MG63 (cell line): ENCODE measurements at regions not wholly inside any gene's neighbourhood (a gene's known extent, or its start where the extent isn't known, plus 50 kb on each side); places are given as distances from the start of the nearest gene placed in this dataset.
A peak's percentile ranks its signal among the peaks of the same experiment; 100 is the strongest.
"Not testable (repeated sequence)": the region's sequence is repeated elsewhere in the genome, so short reads cannot be mapped to it uniquely, and the experiment has no call there.

Source experiments
- DNase-seq: peaks from one replicate; pipeline ENCODE4 v3.0.0-alpha.2; 2020
- H3K27me3 ChIP-seq: fragments of 250-450 bp; sonication (Bioruptor Pico); 2 replicates; pipeline ENCODE4 v1.5.1; 2020; ENCODE audit warnings: mild to moderate bottlenecking, moderate library complexity
- H3K36me3 ChIP-seq: fragments of 250-450 bp; sonication (Bioruptor Pico); 2 replicates; pipeline ENCODE4 v1.5.1; 2020; ENCODE audit warnings: mild to moderate bottlenecking, moderate library complexity
- H3K4me3 ChIP-seq: fragments of 250-450 bp; sonication (Bioruptor Pico); 2 replicates; pipeline ENCODE4 v1.5.1; 2020; ENCODE audit warnings: mild to moderate bottlenecking, moderate library complexity
- H3K9me3 ChIP-seq: fragments of 250-450 bp; sonication (Bioruptor Pico); 2 replicates; pipeline ENCODE4 v1.5.1; 2020; ENCODE audit warnings: mild to moderate bottlenecking, moderate library complexity

GRCh38 chr3:98695796-98696195 lies 67.3 kb upstream of the ST3GAL6 start:
- Histone ChIP-seq H3K4me3 (no peak overlapping the region), H3K36me3 (no peaks in the 10 kb centered on the region), H3K9me3 (no peaks in the 10 kb centered on the region), H3K27me3 (no peaks in the 10 kb centered on the region)
- DNase-seq: no peak

DNA sequence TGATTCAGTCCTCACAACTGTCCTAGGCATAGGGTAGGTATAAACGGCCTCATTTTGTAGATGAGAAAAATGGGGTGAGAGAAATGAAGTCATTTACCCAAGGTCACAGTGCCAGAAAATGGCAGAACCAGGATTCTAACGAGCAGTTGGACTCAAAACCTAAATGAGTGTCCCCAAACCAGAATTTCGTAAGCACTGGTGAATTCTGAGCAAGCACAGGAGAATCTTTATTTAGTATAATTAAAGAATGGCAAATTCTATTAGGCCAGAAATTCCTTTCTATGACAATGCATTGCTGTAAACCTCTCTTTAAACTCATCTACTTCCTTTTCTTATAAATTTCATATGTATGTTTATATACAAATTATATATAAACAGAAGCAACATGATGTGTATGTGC lies 66.8 kb upstream of the ST3GAL6 start:
- not testable (repeated sequence) for DNase-seq, H3K4me3 ChIP-seq, H3K36me3 ChIP-seq, H3K27me3 ChIP-seq, H3K9me3 ChIP-seq

GRCh38 chr3:98697225-98697624 lies 65.9 kb upstream of the ST3GAL6 start:
- Histone ChIP-seq H3K4me3 (no peak overlapping the region), H3K36me3 (no peaks in the 10 kb centered on the region), H3K9me3 (no peaks in the 10 kb centered on the region), H3K27me3 (no peaks in the 10 kb centered on the region)
- no peak for DNase-seq

- no peaks in the 10 kb centered on the region for H3K9me3 ChIP-seq
- H3K27me3 ChIP-seq: no peaks in the 10 kb centered on the region
- DNase-seq: peak; percentile 4
- no peaks in the 10 kb centered on the region for H3K36me3 ChIP-seq
- no peak overlapping the region for H3K4me3 ChIP-seq
Measured at GRCh38 chr3:98699132-98699531, 64.0 kb upstream of the ST3GAL6 start.

DNA sequence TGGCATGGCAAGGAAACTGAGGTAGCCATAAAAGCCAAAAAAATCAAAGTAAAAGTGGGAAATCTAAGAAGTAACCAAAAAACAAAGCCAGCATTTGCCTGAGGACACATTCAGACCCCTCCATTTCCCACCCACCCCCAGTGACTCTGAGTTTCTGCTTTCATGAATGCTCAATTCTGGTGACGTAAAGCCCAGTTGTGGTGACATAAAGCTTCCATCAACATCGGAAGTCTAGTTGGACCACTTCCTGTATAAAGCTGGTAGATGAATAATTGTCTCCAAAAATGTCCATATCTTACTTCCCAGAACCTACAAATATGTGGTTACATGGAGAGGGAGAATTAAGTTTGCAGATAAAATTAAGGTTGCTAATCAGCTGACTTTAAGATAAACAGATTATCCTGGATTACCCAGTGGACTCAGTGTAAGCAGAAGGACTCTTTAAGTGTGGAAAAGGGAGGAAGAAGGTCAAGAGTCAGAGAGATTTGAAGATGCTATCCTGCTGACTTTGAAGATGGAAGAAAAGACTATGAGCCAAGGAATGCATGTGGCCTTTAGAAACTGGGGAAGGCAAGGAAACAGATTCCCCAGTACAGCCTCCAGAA lies 62.0 kb upstream of the ST3GAL6 start:
- no peak for DNase-seq
- Histone ChIP-seq H3K27me3 (no peaks in the 10 kb centered on the region), H3K4me3 (no peak overlapping the region), H3K36me3 (no peaks in the 10 kb centered on the region), H3K9me3 (no peaks in the 10 kb centered on the region)

DNA sequence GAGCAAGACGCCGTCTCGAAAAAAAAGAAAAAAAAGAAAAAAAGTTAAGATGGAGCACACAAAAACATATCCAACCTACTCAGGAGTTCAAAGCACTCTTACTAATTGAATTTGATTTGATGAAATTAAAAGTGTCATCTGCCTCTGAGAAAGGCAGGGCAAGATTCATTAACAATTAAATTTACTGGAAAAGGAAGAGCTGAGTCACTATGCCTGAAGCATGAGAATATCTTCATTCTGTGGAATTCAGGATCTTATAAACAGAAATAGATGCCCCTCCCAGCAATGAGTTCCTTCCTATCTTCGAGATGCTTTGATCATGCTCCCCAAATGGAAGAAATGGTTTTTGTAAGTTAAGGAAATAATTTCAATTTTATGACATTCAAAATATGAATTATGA lies 61.0 kb upstream of the ST3GAL6 start:
- DNase-seq: no peak
- Histone ChIP-seq H3K4me3 (no peak overlapping the region), H3K27me3 (no peaks in the 10 kb centered on the region), H3K36me3 (no peaks in the 10 kb centered on the region), H3K9me3 (no peaks in the 10 kb centered on the region)

DNA sequence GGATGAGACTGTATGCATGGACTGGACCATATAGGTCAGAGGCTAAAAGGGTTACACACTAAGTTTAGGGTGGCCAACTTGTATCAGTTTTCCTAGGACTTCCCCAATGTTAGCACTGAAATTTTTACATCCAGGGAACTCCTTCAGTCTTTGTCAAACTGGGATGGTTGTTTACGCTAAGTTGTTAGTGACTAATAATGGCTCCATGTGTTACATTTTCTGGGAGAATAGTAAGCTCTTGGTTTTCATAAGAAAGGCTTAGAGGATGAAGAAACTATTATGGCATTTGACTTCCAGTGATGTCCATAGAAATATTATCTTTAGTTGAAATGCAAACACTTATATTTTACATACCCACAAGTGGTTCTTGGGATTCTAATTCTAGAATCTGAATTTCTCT lies 57.9 kb upstream of the ST3GAL6 start:
- H3K27me3 ChIP-seq: no peaks in the 10 kb centered on the region
- H3K4me3 ChIP-seq: no peak overlapping the region
- no peaks in the 10 kb centered on the region for H3K36me3 ChIP-seq
- DNase-seq: no peak
- no peaks in the 10 kb centered on the region for H3K9me3 ChIP-seq

DNA sequence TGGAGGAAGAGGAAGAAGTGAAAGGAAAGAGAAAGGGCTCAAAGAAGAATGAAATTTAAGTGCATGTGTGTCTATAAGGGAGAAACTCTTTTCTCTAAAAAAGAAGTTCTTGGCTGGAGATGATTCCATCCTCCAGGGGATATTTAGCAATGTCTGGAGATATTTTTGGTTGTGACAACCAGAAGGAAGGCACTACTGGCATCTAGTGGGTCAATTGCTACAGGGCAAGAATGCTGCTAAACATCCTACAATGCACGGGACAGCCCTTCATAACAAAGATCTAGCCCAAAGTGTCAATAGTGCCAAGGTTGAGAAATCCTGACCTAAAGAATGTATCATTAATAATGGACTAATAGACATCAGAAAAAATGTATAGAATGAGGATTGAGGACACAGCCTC lies 57.4 kb upstream of the ST3GAL6 start:
- DNase-seq: no peak

GRCh38 chr3:98708681-98709080 lies 54.5 kb upstream of the ST3GAL6 start:
- H3K4me3 ChIP-seq, H3K36me3 ChIP-seq, DNase-seq, H3K9me3 ChIP-seq, H3K27me3 ChIP-seq: not testable (repeated sequence)

More for the DNA sequence above, 57.4 kb upstream of the ST3GAL6 start:
- Histone ChIP-seq H3K9me3 (no peaks in the 10 kb centered on the region), H3K36me3 (no peaks in the 10 kb centered on the region), H3K27me3 (no peaks in the 10 kb centered on the region), H3K4me3 (no peak overlapping the region)

GRCh38 chr3:98709441-98709840 lies 53.7 kb upstream of the ST3GAL6 start:
- Histone ChIP-seq H3K27me3 (no peaks in the 10 kb centered on the region), H3K9me3 (no peaks in the 10 kb centered on the region; the same call in 1 of the 2 replicates), H3K36me3 (no peaks in the 10 kb centered on the region), H3K4me3 (no peak overlapping the region)
- no peak for DNase-seq

- H3K27me3 ChIP-seq: no peaks in the 10 kb centered on the region
- DNase-seq: no peak
- H3K9me3 ChIP-seq: no peaks in the 10 kb centered on the region; the same call in 1 of the 2 replicates
- H3K36me3 ChIP-seq: no peaks in the 10 kb centered on the region
- H3K4me3 ChIP-seq: no peak overlapping the region
Measured at GRCh38 chr3:98710067-98710659, 53.0 kb upstream of the ST3GAL6 start.

- H3K4me3 ChIP-seq: no peak overlapping the region
- no peaks in the 10 kb centered on the region; the same call in 1 of the 2 replicates for H3K9me3 ChIP-seq
- no peaks in the 10 kb centered on the region for H3K36me3 ChIP-seq
- no peak for DNase-seq
- H3K27me3 ChIP-seq: no peaks in the 10 kb centered on the region
Measured at GRCh38 chr3:98711426-98711825, 51.7 kb upstream of the ST3GAL6 start.

GRCh38 chr3:98712726-98713125 lies 50.4 kb upstream of the ST3GAL6 start:
- no peak for DNase-seq
- no peaks in the 10 kb centered on the region for H3K36me3 ChIP-seq
- H3K4me3 ChIP-seq: no peak overlapping the region
- H3K27me3 ChIP-seq: no peaks in the 10 kb centered on the region
- no peaks in the 10 kb centered on the region; the same call in 1 of the 2 replicates for H3K9me3 ChIP-seq

GRCh38 chr3:98713332-98713731 lies 49.8 kb upstream of the ST3GAL6 start:
- not testable (repeated sequence) for H3K9me3 ChIP-seq, H3K4me3 ChIP-seq, DNase-seq, H3K27me3 ChIP-seq, H3K36me3 ChIP-seq
